ENCODE measurements at regions not wholly inside any gene's neighbourhood (a gene's known extent, or its start where the extent isn't known, plus 50 kb on each side); places are given as distances from the start of the nearest gene placed in this dataset.

- TF ChIP-seq EZH2 (IDR thresholded peaks at IDR 0.05; ENCODE audit: insufficient read depth, poor library complexity, severe bottlenecking) = no peak
- TF ChIP-seq EZH2phosphoT487 (IDR thresholded peaks at IDR 0.05; ENCODE audit: insufficient read depth, low read depth) = no peak
These were observed 132.1 kb upstream of the FOXQ1 start for GRCh38 chr6:1179571-1180459.

All from GM23248 (cell line).